ENCODE measurements at regions not wholly inside any gene's neighbourhood (a gene's known extent, or its start where the extent isn't known, plus 50 kb on each side); places are given as distances from the start of the nearest gene placed in this dataset.
"Not testable (repeated sequence)": the region's sequence is repeated elsewhere in the genome, so short reads cannot be mapped to it uniquely, and the experiment has no call there.

- not testable (repeated sequence) for DNase-seq (ENCODE audit: low spot score)
Measured at GRCh38 chrX:92081250-92081649, 302.1 kb downstream of the PCDH11X start.

DNA sequence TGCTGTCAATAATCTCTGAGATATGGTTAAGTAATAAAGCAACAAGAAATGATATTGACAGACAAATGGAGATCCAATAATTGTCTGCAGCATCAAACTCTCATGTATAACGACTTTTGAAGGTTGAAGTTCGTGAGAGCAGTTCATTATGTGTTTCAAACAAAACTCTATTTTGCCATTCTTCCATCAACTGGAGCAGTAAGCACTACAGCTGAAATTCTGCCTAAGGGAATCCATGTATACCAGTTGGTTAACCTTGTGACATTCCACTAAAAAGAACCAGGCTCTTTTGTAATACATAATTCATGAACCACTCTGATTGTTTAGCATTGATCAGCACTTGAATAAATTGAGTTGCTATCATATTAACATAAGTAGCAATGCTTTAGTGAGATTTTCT is 311.6 kb downstream of the PCDH11X start:
- not testable (repeated sequence) for DNase-seq (ENCODE audit: low spot score)

DNA sequence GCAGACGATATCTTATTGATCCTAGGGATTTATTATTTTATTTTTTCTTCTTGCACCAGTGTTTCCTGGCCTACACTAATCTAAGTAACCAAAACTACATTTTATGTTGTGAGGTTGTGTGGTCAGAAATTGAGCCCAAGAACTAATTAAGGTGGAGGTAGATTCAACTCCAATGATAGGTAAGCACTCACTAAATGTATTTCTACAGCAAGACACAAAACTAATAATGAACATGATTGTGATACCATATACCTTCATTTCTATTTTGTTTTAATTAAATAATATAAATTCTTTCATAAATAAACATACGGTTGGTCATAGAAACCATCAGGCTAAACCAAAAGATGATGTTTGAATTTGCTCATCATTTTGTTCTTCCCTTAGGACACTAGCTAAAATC is 319.0 kb downstream of the PCDH11X start:
- DNase-seq (ENCODE audit: low spot score) = not testable (repeated sequence)

GRCh38 chrX:92100095-92100494 is 320.9 kb downstream of the PCDH11X start:
- not testable (repeated sequence) for DNase-seq (ENCODE audit: low spot score)

DNA sequence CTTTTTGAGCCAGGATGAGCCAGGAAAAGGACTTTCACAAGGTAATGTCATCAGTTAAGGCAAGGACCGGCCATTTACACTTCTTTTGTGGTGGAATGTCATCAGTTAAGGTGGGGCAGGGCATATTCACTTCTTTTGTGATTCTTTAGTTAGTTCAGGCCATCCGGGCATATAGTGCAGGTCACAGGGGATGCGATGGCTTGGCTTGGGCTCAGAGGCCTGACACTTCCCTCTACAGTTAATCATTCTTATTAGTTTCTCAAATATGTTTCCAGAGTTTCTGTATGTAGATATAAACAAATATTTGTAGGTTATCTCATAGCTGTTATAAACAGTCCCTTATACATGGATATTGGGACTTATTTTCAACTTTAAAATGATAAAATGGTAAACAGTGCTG is 326.5 kb downstream of the PCDH11X start:
- not testable (repeated sequence) for DNase-seq (ENCODE audit: low spot score)

- not testable (repeated sequence) for DNase-seq (ENCODE audit: low spot score)
Measured at GRCh38 chrX:92106671-92107070, 327.5 kb downstream of the PCDH11X start.

DNA sequence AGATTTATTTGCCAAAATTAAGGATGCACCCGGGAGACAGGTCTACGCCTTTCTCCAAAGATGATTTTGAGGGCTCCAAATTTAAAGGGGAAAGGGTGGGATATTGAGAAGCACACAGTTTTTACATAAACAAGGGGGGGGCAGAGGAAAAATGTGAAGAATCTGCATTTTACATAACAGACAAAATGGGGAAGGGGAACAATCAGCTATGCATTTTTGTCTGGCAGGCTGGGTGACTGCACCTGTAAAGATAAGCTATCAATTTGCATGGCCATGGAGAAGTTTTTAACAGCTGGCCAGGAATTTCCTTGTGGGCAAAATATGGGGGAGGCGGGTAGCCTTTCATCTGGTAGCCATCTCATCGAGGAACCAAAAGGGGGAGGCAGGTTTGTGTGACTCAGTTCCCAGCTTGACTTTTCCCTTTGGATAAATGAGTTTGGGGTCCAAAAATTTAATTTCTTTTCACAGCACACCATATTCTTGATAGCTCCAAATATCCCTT is 331.3 kb downstream of the PCDH11X start:
- not testable (repeated sequence) for DNase-seq (ENCODE audit: low spot score)

DNA sequence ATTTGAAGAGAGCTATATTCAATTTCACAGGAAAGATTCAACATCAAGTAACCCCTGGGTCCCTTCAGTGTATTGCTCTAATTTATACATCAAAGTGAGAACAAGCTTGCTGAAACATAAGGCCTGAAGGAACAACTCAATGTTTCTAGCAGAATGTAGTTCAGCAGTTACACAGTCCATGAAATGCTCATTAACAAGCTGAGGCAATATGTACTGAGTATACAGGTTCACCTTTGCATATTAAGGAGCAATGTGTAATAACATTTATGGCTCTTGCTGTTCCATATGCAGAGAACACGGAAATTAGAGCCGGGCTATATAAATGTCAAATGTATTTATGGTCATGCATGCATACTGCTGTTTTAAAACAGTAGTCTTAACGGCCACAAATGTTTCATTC is 338.5 kb downstream of the PCDH11X start:
- DNase-seq (ENCODE audit: low spot score) = not testable (repeated sequence)

GRCh38 chrX:92163035-92163434 is 383.9 kb downstream of the PCDH11X start:
- DNase-seq (ENCODE audit: low spot score) = not testable (repeated sequence)

- DNase-seq (ENCODE audit: low spot score) = no peak
Measured at GRCh38 chrX:92209936-92210335, 430.8 kb downstream of the PCDH11X start.

GRCh38 chrX:92213786-92214185 is 434.6 kb downstream of the PCDH11X start:
- DNase-seq (ENCODE audit: low spot score) = no peak

GRCh38 chrX:92215011-92215410 is 435.8 kb downstream of the PCDH11X start:
- not testable (repeated sequence) for DNase-seq (ENCODE audit: low spot score)

GRCh38 chrX:92224406-92224805 is 445.2 kb downstream of the PCDH11X start:
- no peak for DNase-seq (ENCODE audit: low spot score)

DNA sequence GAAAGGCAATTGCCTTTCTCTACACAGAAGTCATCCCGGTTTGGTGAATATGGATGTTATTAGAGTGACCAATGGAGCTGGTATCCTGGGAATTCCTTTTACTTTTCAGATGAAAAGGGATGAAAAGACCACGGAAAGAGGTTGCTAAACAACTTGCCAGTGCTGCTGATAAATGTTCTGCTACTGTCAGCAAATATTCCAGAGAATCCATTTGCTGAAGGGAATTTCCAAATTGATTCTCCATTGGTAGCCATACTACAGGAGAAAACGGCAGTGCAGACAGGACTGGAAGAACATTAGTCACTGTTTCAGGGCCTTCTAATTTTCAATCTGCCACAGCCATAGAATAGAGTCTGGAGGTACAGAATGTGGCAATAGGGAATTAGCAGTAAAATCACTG is 451.5 kb downstream of the PCDH11X start:
- DNase-seq (ENCODE audit: low spot score) = no peak

DNA sequence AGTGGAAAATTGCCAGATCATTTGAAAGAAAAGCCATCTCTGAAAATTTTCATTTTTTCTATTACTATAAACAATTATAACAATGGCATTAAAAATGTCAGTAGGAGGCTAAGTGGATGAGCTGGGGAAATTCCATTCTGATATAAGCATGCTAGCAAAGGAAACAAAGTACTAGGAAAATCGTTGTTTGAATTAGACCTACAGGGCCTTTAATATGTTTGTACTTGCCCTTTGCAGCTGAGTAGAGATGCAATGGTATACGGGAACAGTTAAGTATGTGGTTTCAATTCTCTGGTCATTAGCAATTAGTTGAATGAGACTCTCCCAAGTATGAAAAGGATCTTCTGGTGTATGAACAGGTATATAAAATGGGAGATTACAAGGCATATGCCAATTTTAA is 452.2 kb downstream of the PCDH11X start:
- DNase-seq (ENCODE audit: low spot score) = no peak

GRCh38 chrX:92232182-92232581 is 453.0 kb downstream of the PCDH11X start:
- peak; percentile 7 for DNase-seq (ENCODE audit: low spot score)

DNA sequence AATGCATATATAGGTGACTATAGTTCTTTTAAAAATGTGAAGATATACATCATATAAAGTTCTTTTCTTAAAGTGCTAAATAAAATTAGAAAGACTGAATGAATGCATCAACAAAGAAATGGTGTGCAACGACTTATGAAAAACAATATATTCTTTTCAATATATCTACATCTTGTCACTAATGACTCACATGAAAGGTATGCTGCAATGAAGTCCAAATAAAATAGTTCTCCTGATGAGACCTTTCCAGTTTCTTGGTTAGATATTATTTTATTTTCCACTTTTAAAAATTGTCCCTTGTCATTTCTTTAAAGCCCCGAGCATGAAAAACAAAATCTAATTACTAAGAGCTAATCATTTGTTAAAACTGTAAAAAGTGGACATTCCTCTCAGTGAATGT is 462.1 kb downstream of the PCDH11X start:
- no peak for DNase-seq (ENCODE audit: low spot score)

- no peak for DNase-seq (ENCODE audit: low spot score)
Measured at GRCh38 chrX:92247076-92247475, 467.9 kb downstream of the PCDH11X start.

DNA sequence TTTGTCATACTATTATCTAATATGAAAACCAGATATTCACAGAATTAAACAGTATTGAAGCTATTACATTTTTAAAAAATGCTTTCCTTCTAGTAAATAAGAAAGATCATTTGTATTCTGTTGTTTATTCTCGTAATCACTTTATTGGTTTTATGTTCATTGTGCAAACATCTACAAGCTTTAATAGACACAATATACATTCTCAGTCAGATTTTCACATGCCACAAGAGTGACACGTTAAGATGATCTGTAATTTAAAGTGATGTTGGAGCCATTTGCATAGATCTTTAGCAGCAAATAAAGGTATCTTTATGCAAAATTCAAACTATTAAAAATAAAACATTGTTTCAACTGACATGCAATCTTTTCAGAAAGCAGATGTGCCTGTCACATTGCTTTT is 469.9 kb downstream of the PCDH11X start:
- no peak for DNase-seq (ENCODE audit: low spot score)

DNA sequence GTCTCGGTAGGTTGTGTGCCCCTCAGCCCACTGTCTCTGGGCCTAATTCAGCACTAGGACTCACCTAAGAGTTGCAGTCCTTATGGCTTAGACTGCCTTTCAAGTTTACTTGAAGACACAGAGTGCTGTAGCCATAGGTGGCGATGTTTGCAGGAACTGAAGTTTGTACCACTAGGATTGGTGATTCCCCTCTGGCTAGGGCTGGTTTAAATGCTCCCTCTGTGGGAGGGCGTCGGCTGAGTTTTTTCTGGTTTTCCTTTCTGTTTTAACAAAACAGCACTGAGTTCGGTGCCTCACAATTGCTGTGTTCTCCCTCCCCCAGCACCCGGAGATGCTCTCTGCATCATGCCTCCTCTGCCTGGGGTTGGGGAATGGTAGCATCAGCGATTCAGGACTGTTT is 480.9 kb downstream of the PCDH11X start:
- no peak for DNase-seq (ENCODE audit: low spot score)

DNA sequence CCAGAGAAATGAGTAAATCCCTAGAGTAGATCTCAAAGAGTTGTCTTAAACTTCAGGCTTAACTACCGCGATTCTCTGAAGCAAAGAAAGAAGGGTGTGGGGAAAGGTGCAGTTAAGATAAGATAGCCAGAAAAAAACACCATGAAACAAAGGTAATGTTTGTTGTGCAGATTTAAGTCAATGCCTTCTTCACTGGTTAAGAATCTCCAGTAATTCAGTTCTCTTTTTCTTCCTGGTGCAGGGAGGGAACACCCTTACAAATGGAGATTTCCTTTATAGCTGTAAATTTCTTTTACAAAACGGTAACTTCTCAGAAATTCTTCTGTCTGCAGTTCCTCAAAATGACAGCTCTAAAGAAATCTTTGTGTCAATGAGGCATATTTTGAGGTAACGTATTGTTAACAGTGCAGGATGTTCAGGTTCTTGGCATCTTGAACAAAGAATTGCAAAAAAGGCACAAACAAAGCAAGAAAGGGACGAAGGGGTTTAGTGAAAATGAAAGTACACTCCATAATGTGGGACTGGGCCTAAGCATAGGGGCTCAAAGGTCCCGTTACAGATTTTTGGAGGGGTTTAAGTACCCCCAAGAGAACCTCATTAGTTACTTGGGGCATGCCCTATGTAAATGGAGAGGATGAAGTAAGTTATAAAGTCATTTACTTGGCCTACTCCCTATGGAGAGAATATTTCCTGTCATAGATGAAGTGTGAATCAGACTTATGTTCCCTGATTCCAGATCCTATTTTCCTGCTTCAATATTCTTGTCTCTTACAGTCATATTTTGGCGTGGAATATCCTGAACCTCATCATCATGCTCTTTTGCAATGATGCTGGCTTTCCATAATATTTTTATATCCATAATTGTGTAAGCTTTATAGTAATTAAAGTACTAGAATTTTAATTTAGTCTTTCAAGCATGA is 492.0 kb downstream of the PCDH11X start:
- DNase-seq (ENCODE audit: low spot score) = no peak

DNA sequence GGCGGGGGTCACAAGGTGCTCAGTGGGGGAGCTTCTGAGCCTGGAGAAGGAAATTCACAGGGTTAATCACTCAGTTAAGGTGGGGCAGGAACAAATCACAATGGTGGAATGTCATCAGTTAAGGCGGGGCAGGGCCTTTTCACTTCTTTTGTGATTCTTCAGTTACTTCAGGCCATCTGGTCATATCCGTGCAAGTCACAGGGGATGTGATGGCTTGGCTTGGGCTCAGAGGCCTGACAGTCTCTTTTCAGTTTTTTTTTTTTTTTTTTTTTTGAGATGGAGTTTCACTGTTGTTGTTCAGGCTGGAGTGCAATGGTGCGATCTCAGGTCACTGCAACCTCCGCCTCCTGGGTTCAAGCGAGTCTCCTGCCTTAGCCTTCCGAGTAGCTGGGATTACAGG is 499.4 kb downstream of the PCDH11X start:
- DNase-seq (ENCODE audit: low spot score) = not testable (repeated sequence)

DNA sequence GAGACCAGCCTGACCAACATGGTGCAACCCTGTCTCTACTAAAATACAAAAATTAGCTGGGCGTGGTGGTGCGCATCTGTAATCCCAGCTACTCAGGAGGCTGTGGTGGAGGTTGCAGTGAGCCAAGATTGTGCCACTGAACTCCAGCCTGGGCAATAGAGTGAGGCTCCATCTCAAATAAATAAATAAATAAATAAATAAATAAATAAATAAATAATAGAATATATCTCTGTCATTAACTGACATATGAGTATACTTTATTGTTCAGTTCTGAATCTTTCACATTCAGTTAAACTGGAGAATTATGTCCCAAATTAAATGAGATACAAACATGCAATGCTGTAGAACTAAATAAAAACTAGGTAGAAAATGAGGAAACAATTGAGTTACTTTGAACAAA is 501.2 kb downstream of the PCDH11X start:
- not testable (repeated sequence) for DNase-seq (ENCODE audit: low spot score)

DNA sequence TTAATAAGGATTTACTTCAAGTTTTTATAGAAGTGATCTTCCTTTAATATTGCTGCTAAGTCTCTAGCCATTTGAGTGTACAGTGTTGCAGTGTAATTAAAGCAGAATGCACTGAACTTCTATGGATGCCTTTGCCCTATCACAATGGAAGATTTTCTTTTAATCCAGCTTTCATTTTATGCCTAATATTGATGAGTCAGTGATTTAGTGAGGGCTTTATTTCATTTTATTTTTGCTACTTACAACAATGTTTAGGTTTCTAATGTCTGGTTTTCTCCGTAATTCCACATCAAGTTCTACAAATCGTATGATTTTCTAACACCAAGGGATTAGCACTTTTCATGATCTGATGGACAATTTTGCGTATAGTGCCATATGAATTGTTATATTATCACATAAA is 504.1 kb downstream of the PCDH11X start:
- DNase-seq (ENCODE audit: low spot score) = no peak

All from NAMALWA (cell line).